Muscle layer of duodenum (tissue), 2 donors: ENCODE measurements at regions not wholly inside any gene's neighbourhood (a gene's known extent, or its start where the extent isn't known, plus 50 kb on each side); places are given as distances from the start of the nearest gene placed in this dataset.

Experiments used
- H3K27ac ChIP-seq: one replicate; pipeline ENCODE4 v1.7.0; 2013; ENCODE audit warnings: mild to moderate bottlenecking, low read length
- H3K27me3 ChIP-seq: one replicate; pipeline ENCODE4 v1.7.0; 2013; ENCODE audit warnings: low read depth, mild to moderate bottlenecking, control low read depth, low read length
- H3K36me3 ChIP-seq, 2 donors: one replicate each; pipeline ENCODE4 v1.7.0; 2013; ENCODE audit warnings: low read length in 2 of 2, control low read depth in 1 of 2, mild to moderate bottlenecking in 1 of 2; ENCODE audit not compliant: insufficient read depth in 2 of 2, control insufficient read depth in 1 of 2
- H3K4me1 ChIP-seq, 2 donors: one replicate each; pipeline ENCODE4 v1.7.0; 2013; ENCODE audit warnings: low read length in 2 of 2, mild to moderate bottlenecking in 2 of 2, control low read depth in 1 of 2, moderate library complexity in 1 of 2; ENCODE audit not compliant: insufficient read depth in 2 of 2, control insufficient read depth in 1 of 2
- H3K4me3 ChIP-seq, 2 donors: one replicate each; pipeline ENCODE4 v1.7.0; 2013; ENCODE audit warnings: low read length in 2 of 2, low read depth in 1 of 2, mild to moderate bottlenecking in 1 of 2
- H3K9me3 ChIP-seq, 2 donors: one replicate each; pipeline ENCODE4 v1.7.0; 2013; ENCODE audit warnings: low read length in 2 of 2, control low read depth in 1 of 2, mild to moderate bottlenecking in 1 of 2; ENCODE audit not compliant: control insufficient read depth in 1 of 2
- donor health status: healthy.

DNA sequence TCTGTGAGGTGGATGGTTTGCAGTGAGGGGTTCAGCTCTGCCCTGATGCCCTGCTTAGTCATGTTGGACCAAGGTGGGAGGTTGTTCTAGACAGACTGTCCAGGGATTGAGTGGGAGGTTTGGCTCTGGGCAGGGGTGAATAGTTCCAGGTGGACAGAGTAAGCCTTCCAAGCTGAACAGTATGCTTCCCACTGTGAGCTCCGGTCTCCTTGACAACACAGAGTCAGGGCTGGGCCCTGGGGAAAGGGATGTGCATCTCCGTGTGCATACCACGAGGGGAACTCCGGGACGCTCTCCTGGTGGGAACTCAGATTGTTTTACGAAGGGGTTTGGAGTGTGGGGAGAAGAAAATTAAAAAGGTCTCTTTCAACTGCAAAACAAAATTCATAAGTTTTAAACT lies 174.7 kb downstream of the DHX35 start:
- Histone ChIP-seq H3K4me3 (no peak overlapping the region), H3K27ac (no peak overlapping the region), H3K9me3 (no peaks in the 10 kb centered on the region), H3K36me3 (no peaks in the 10 kb centered on the region), H3K27me3 (no peaks in the 10 kb centered on the region), H3K4me1 (no peaks in the 10 kb centered on the region)

DNA sequence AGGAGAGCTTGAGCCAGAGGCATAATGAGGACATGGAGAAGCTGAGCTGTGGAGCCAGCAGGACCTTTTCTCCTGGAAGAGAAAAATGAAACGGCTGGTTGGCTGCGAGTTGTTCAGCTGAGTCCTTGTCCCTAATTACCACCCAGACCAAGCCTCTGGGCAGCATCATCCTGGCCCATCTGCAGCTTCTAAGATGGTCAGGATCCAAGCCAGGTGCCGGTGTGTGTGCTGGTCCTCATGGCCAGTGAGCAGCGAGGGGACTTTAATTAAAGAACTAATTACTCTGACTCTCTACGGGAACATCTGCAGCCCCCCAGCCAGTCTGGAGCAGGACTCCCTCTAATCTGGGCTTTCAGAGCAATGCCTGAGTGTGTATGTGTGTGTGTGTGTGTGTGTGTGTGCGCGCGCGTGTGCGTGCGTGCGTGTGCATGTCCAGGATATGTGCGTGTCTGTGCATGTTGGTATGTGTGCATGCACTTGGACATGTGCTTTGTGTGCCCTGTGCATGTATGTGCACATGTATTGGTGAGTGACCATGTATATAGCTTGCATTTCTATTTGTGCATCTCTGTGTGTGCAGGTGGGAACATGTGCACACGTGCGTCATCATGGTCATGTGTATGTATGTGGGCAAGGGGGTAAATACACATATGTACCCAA lies 173.9 kb downstream of the DHX35 start:
- H3K36me3 ChIP-seq: no peaks in the 10 kb centered on the region

DNA sequence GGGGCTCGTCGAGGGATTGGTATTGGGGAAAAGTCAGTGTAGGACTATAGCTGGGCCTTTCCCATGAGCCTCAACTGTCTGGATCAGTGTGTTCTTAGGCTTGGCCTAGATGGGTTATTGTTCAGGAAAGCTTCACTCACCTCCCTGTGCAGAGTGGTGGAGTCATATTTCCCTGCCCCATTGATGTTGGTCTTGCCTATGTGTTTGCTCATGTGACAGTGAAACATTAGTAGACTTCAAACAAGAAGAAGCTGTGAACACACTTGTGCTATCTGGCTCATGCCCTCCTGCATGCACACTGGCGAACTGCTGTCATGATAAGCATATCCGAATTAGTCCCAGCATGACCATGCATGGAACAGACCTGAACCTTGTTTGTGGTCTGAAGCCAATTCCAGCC lies 171.1 kb downstream of the DHX35 start:
- no peak overlapping the region for H3K4me3 ChIP-seq
- no peaks in the 10 kb centered on the region for H3K9me3 ChIP-seq
- H3K27me3 ChIP-seq: no peaks in the 10 kb centered on the region
- H3K4me1 ChIP-seq: no peaks in the 10 kb centered on the region
- H3K27ac ChIP-seq: no peak overlapping the region
- H3K36me3 ChIP-seq: no peaks in the 10 kb centered on the region

More for the DNA sequence above, 173.9 kb downstream of the DHX35 start:
- Histone ChIP-seq H3K4me3 (no peak overlapping the region), H3K27ac (no peak overlapping the region), H3K9me3 (no peaks in the 10 kb centered on the region), H3K4me1 (no peaks in the 10 kb centered on the region), H3K27me3 (no peaks in the 10 kb centered on the region)

DNA sequence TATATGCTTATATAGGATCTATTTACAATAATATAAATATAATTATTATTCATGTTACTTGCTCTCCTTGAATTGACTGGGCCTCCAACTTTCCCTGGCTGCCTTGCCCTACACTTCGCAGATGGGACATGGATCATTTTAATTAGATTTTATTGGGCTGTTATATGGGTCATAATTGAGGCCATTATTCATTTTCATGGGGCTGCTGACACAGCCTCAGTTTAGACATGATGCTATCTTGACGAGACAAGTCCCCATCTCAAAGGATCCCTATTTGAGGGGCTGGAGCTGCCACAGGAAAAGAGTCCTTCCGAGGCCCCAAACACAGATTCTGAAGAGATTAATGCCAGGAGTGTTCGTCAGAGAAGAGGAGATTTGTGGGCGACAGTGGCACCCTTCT lies 170.4 kb downstream of the DHX35 start:
- H3K4me1 ChIP-seq: no peaks in the 10 kb centered on the region
- no peaks in the 10 kb centered on the region for H3K27me3 ChIP-seq
- no peak overlapping the region for H3K4me3 ChIP-seq
- H3K36me3 ChIP-seq: no peaks in the 10 kb centered on the region
- no peaks in the 10 kb centered on the region for H3K9me3 ChIP-seq
- no peak overlapping the region for H3K27ac ChIP-seq

DNA sequence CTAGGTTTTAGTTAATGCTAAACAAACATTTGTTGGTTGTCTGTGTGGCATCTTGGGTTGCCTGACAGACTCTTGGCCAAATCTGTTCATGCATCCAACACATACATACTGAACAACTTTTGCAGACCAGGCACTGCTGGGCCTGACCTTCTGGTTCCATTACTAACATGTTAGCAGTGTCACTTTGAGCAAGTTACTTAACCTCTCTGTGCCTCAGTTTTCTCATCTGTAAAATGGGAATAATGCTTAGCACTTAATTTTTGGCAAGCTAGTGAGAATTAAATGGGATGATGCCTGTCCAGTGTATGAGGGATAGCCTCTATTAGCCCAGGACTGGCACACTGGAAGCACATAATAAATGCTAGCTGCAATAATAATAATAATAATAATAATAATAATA lies 169.9 kb downstream of the DHX35 start:
- H3K27ac ChIP-seq: no peak overlapping the region
- H3K27me3 ChIP-seq: no peaks in the 10 kb centered on the region
- no peaks in the 10 kb centered on the region for H3K4me1 ChIP-seq
- no peak overlapping the region for H3K4me3 ChIP-seq
- no peaks in the 10 kb centered on the region for H3K36me3 ChIP-seq
- H3K9me3 ChIP-seq: no peaks in the 10 kb centered on the region

DNA sequence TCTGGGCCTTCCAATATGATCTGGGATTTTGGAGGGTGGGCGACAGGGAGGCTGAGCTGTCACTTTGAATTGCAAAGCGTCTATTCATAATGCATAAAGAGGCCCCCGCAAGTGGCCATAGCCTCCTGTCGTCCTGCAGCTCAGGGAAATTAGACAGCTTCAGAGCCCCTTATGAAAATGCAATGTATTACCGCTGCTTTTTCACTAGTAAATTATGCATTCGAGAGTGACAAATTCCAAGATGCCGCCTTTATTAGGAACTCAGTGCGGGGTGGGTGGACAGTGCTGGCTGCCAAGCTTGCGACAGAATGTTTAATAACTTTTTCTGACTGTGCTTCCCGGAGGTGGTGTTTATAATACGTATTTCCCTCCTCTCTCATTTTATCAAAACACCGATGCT lies 168.5 kb downstream of the DHX35 start:
- Histone ChIP-seq H3K4me3 (no peak overlapping the region), H3K4me1 (no peaks in the 10 kb centered on the region), H3K36me3 (no peaks in the 10 kb centered on the region), H3K9me3 (no peaks in the 10 kb centered on the region), H3K27ac (no peak overlapping the region), H3K27me3 (no peaks in the 10 kb centered on the region)

DNA sequence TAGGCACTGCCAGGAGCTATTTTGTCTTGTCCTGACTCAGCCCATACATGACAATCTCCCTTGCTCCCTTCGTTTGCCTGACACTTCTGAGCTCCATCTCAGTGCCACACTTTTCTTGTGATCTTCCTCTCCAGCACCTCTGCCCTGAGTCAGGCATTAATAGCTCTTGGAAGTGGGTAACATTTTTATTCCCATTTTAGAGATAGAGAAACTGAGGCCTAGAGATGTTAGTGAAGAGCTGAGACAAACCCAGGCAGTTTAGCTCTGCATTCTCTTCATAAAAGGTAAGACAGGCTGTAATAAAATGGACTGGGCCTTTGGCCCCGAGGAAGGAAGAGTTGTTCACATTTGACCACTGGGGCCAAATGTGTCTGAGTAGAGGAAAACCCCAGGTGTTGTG lies 167.4 kb downstream of the DHX35 start:
- H3K27me3 ChIP-seq: no peaks in the 10 kb centered on the region
- H3K9me3 ChIP-seq: no peaks in the 10 kb centered on the region
- H3K4me1 ChIP-seq: no peaks in the 10 kb centered on the region
- no peak overlapping the region for H3K4me3 ChIP-seq
- H3K36me3 ChIP-seq: no peaks in the 10 kb centered on the region
- H3K27ac ChIP-seq: no peak overlapping the region

DNA sequence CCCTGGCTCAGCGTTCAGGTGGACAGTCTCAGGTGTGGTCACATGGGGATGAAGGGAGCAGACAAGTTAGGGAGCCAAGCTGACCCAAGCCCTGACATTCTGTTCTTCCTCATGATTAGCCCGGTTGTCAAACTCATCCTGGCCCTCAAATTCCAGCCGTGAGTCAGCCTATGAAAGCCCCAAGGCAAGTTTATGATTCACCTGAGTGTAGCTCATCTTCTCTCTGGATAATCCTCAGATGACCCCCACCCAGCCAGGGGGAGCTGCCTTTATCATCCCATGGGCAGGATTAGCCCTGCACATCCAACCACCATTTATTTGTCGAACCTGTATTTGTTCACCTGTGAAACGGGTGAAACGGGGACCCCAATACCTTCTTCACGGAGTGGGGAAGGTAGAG lies 161.9 kb downstream of the DHX35 start:
- no peak overlapping the region for H3K27ac ChIP-seq
- no peaks in the 10 kb centered on the region for H3K4me1 ChIP-seq
- H3K36me3 ChIP-seq: no peaks in the 10 kb centered on the region
- no peak overlapping the region for H3K4me3 ChIP-seq
- no peaks in the 10 kb centered on the region for H3K9me3 ChIP-seq
- no peaks in the 10 kb centered on the region for H3K27me3 ChIP-seq

DNA sequence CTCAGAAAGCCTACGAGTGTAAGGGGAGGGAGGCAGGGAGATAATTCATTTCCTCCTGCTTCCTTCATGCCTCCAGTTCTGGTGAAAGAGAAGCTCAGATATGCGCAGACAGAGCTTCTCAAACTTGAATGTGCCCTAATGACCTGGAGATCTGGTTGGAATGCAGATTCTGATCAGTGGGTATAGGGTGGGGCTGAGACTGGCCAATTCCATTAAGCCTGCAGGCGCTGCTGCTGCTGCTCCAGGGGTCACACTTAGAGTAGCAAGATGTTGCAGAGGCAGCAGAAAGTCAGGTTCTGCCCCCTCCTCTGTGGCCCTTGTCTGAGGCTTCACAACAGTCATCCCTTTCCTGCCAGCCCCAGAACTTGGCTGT lies 161.0 kb downstream of the DHX35 start:
- Histone ChIP-seq H3K4me1 (no peaks in the 10 kb centered on the region), H3K36me3 (no peaks in the 10 kb centered on the region), H3K4me3 (no peak overlapping the region), H3K27ac (no peak overlapping the region), H3K9me3 (no peaks in the 10 kb centered on the region), H3K27me3 (no peaks in the 10 kb centered on the region)

DNA sequence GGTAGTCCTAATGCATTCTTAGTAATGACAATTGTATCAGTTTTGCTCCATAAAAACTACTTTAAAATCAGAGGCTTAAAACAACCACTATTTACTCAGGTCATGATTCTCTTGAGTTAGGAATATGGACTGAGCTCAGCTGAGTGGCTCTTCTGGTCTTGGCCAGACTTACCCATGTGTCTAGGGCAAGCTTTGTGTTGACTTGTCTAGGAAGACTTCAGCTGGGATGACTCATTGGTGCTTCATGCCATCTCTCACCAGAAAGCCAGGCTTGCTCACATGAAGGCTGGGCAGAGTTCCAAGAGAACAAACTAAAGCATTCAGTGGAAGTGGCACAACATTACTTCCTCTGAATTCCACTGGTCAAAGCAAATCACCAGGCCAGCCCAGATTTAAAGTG lies 155.3 kb downstream of the DHX35 start:
- Histone ChIP-seq H3K27ac (no peak overlapping the region), H3K36me3 (no peaks in the 10 kb centered on the region), H3K4me3 (no peak overlapping the region), H3K4me1 (no peaks in the 10 kb centered on the region), H3K9me3 (peaks cover 0 to 8% of the 10 kb centered on the region in 2 donors), H3K27me3 (no peaks in the 10 kb centered on the region)

DNA sequence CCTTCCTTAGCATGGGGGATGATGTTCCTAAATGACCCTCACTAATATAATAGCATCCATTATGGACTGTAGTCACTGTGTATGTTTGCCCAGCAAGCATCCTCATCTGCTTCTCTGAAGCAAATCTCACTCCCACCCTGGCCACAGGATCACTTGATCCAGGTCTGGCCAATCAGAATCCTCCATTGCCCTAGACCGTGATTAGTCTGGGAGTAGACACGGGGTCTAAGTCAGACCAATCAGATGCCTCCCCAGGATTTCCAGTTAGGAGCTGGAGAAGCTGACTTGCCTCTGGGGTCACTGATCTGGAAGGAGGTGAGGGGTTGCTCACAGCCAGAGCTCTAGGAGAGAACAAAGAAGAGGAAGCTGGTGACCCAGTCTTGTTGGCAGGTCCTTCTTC lies 153.9 kb downstream of the DHX35 start:
- Histone ChIP-seq H3K27me3 (peaks cover 2% of the 10 kb centered on the region), H3K36me3 (no peaks in the 10 kb centered on the region), H3K9me3 (peaks cover 0 to 8% of the 10 kb centered on the region in 2 donors), H3K4me1 (no peaks in the 10 kb centered on the region), H3K27ac (no peak overlapping the region), H3K4me3 (no peak overlapping the region)

DNA sequence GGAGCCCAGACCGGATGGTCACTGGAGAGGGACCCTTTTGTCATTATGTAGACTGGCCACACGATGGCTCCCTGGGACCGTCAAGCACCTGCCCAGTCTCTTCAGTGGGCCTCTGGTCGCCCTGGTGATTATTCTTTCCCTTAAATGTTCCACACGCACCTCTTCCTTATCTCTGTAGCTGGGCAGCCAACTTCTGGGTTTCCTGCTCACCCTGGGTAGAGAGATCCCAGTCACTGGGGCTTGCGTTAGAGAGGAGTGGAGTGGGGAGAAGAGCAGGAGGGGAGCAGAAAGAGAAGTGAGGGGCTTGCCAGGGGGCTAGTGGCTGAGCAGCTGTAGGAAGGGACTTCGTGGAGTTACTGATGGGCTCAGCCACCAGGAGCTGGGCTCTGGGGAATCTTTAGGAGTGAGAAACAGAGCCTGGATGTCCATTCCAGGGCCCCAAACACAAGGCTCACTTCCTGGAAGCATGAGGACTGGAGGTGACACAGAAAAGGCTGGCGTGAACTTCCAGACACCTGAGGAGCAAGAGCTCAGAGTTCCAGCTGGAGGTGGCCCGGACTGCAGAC lies 150.1 kb downstream of the DHX35 start:
- Histone ChIP-seq H3K27me3 (peaks cover 23% of the 10 kb centered on the region), H3K9me3 (no peaks in the 10 kb centered on the region), H3K4me1 (no peaks in the 10 kb centered on the region), H3K36me3 (no peaks in the 10 kb centered on the region), H3K27ac (no peak overlapping the region), H3K4me3 (no peak overlapping the region)
